ENCODE measurements at regions not wholly inside any gene's neighbourhood (a gene's known extent, or its start where the extent isn't known, plus 50 kb on each side); places are given as distances from the start of the nearest gene placed in this dataset.

DNA sequence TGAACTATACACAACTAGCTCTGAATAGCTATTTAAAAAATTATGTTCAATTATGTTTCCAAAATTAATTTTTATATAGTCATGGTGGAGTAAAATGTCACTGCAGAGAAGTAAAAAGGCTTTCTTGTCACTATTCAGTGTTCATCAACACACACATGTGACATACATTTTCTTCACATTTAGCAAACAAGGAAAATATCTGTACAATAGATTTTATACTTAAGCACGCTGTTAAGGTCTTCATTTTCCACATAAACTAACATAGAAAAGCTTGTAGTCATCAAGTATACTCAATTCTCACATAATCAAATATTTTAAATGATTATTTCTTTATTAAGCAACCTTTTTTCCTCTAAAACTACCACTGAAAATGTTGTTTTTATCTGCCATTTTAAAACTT, 141.2 kb upstream of the DIO2 start:
- Mint-ChIP-seq H3K36me3 (no peaks in the 10 kb centered on the region), H3K9me3 (peaks cover 0 to 4% (median 1%) of the 10 kb centered on the region in 8 donors), H3K4me1 (no peaks in the 10 kb centered on the region), H3K4me3 (no peak overlapping the region), H3K27ac (no peak overlapping the region), H3K27me3 (no peaks in the 10 kb centered on the region)
- no peak overlapping the region for H3K27ac ChIP-seq (ENCODE audit: low read depth, low read length)
- ChIA-PET CTCF (ENCODE audit: partially characterized antibody) (no interaction called here), POLR2A (ENCODE audit: partially characterized antibody) (no interaction called here)
- H3K36me3 ChIP-seq (ENCODE audit: insufficient read depth, low read length) = no peaks in the 10 kb centered on the region
- H3K4me3 ChIP-seq (ENCODE audit: low read length in 2 of 2) = no peak overlapping the region
- no peaks in the 10 kb centered on the region for H3K4me1 ChIP-seq (ENCODE audit: insufficient read depth, low read length)
- no peaks in the 10 kb centered on the region for H3K9me3 ChIP-seq (ENCODE audit: control insufficient read depth in 1 of 2, low read length in 2 of 2)
- intact Hi-C loops (cut with micrococcal nuclease) = no loop called here
- DNase-seq = no peak
- no peaks in the 10 kb centered on the region for H3K27me3 ChIP-seq (ENCODE audit: insufficient read depth, low read length)

DNA sequence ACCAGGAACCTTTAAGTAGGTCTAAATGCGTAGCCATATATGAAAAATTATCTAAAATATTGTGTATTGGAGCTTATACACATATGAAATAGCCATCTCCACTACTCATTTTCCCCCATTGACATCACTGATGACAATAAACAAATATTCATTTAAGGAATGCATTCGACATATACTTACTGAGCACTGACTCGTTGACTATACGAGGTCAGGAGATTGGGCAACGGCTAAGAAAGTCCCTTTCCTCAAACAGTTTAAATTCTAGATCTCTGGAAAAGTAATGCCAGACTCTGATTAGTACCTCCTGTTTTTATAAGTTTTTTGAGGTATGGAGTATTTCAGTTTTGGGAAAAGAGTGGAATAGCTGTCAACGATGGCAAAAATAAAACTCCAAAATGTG, 139.4 kb upstream of the DIO2 start:
- Histone ChIP-seq H3K27me3 (ENCODE audit: insufficient read depth, low read length) (no peaks in the 10 kb centered on the region), H3K9me3 (ENCODE audit: control insufficient read depth in 1 of 2, low read length in 2 of 2) (no peaks in the 10 kb centered on the region), H3K36me3 (ENCODE audit: insufficient read depth, low read length) (no peaks in the 10 kb centered on the region), H3K4me1 (ENCODE audit: insufficient read depth, low read length) (no peaks in the 10 kb centered on the region), H3K27ac (ENCODE audit: low read depth, low read length) (no peak overlapping the region), H3K4me3 (ENCODE audit: low read length in 2 of 2) (no peak overlapping the region)
- Mint-ChIP-seq H3K4me1 (no peaks in the 10 kb centered on the region), H3K9me3 (peaks cover 0 to 4% (median 1%) of the 10 kb centered on the region in 8 donors), H3K27ac (no peak overlapping the region), H3K4me3 (no peak overlapping the region), H3K27me3 (no peaks in the 10 kb centered on the region), H3K36me3 (no peaks in the 10 kb centered on the region)
- DNase-seq = no peak
- CTCF ChIA-PET (ENCODE audit: partially characterized antibody) = no interaction called here
- POLR2A ChIA-PET (ENCODE audit: partially characterized antibody) = no interaction called here
- intact Hi-C loops (cut with micrococcal nuclease) = no loop called here

DNA sequence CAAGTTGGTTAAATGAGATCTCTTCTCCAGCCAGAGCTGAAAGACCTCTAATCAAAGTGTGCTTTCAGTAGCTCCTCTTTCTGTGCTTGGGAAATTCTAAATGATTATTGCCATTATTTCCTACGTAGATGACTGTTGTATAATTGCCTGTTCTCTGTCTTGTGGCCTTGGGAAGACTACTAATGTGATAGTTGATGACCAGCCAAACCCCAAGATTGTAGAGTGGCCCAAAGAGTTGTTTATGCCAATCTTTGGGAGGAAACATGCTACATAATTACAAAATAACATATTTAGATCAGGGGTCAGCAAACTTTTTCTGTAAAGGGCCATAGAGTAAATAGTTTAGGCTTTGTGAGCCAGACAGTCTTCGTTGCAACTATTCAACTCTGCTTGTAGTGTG, 135.1 kb upstream of the DIO2 start:
- DNase-seq = no peak
- H3K4me3 ChIP-seq (ENCODE audit: low read length in 2 of 2) = no peak overlapping the region
- H3K9me3 Mint-ChIP-seq = peaks cover 0 to 4% (median 0%) of the 10 kb centered on the region in 8 donors
- H3K27ac Mint-ChIP-seq = no peak overlapping the region
- H3K4me1 Mint-ChIP-seq = no peaks in the 10 kb centered on the region
- no peak overlapping the region for H3K4me3 Mint-ChIP-seq
- ChIA-PET POLR2A (ENCODE audit: partially characterized antibody) (no interaction called here), CTCF (ENCODE audit: partially characterized antibody) (interaction anchor here (0.6 kb wide), 1 partner anchor 1339 kb away, joined by 3 read pairs; no protein-coding TSS in a partner anchor)
- no peaks in the 10 kb centered on the region for H3K27me3 Mint-ChIP-seq
- H3K4me1 ChIP-seq (ENCODE audit: insufficient read depth, low read length) = no peaks in the 10 kb centered on the region
- no peaks in the 10 kb centered on the region for H3K36me3 Mint-ChIP-seq
- H3K27me3 ChIP-seq (ENCODE audit: insufficient read depth, low read length) = no peaks in the 10 kb centered on the region
- no peak overlapping the region for H3K27ac ChIP-seq (ENCODE audit: low read depth, low read length)
- H3K9me3 ChIP-seq (ENCODE audit: control insufficient read depth in 1 of 2, low read length in 2 of 2) = no peaks in the 10 kb centered on the region
- H3K36me3 ChIP-seq (ENCODE audit: insufficient read depth, low read length) = no peaks in the 10 kb centered on the region
- intact Hi-C loops (cut with micrococcal nuclease) = no loop called here

DNA sequence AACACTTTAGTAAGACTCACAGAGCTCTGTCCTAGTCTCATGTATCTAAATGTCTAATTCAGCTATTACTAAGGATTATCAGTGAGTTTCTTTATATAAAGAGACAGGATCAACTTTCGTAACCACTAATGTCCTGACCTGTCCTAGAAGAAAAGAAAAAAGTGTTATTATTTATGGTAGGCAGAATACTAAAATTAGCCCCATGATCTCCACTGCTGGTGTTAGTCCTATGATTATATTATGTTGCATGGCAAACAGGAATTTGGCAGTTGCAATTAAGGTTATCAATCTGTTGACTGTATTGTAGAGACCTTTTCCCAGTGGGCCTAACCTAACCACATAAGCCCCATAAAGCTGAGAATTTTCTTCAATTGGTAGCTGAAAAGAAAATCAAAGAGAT, 132.9 kb upstream of the DIO2 start:
- Mint-ChIP-seq H3K36me3 (no peaks in the 10 kb centered on the region), H3K4me3 (no peak overlapping the region), H3K27me3 (no peaks in the 10 kb centered on the region), H3K27ac (no peak overlapping the region), H3K4me1 (no peaks in the 10 kb centered on the region), H3K9me3 (peaks cover 0 to 5% (median 1%) of the 10 kb centered on the region in 8 donors)
- Histone ChIP-seq H3K4me3 (ENCODE audit: low read length in 2 of 2) (no peak overlapping the region), H3K36me3 (ENCODE audit: insufficient read depth, low read length) (no peaks in the 10 kb centered on the region), H3K4me1 (ENCODE audit: insufficient read depth, low read length) (no peaks in the 10 kb centered on the region), H3K9me3 (ENCODE audit: control insufficient read depth in 1 of 2, low read length in 2 of 2) (no peaks in the 10 kb centered on the region), H3K27me3 (ENCODE audit: insufficient read depth, low read length) (no peaks in the 10 kb centered on the region), H3K27ac (ENCODE audit: low read depth, low read length) (no peak overlapping the region)
- intact Hi-C loops (cut with micrococcal nuclease) = no loop called here
- POLR2A ChIA-PET (ENCODE audit: partially characterized antibody) = no interaction called here
- CTCF ChIA-PET (ENCODE audit: partially characterized antibody) = no interaction called here
- no peak for DNase-seq

DNA sequence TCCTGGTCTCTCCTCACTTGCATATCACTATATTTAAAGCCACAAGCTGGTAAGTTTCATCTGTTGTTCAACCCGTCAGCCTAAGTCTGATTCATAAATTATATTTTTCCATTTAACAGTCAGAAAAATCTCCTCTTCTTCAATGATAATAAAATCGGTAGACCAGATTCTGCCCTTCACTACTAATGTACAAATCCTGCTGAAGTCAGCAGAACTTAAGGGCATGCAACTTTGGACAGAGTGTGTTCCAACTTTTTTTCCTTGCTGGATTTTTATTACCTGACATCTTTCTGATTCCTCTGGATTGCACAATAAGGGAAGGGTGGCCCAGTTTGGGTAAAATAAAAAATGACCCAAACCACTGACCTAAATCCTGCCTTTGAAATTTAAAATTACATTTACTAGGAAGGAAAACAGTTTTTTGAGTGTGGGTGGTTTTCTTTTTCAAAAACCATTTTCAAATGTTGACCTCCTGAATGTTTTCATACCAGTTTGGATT, 125.4 kb upstream of the DIO2 start:
- no peaks in the 10 kb centered on the region for H3K9me3 ChIP-seq (ENCODE audit: control insufficient read depth in 1 of 2, low read length in 2 of 2)
- no peak overlapping the region for H3K27ac ChIP-seq (ENCODE audit: low read depth, low read length)
- Mint-ChIP-seq H3K27me3 (peaks cover 0 to 2% of the 10 kb centered on the region in 2 donors), H3K4me3 (no peak overlapping the region), H3K36me3 (no peaks in the 10 kb centered on the region), H3K27ac (no peak overlapping the region), H3K4me1 (no peaks in the 10 kb centered on the region), H3K9me3 (peaks cover 0 to 16% (median 8%) of the 10 kb centered on the region in 8 donors)
- H3K36me3 ChIP-seq (ENCODE audit: insufficient read depth, low read length) = no peaks in the 10 kb centered on the region
- CTCF ChIA-PET (ENCODE audit: partially characterized antibody) = no interaction called here
- no peaks in the 10 kb centered on the region for H3K27me3 ChIP-seq (ENCODE audit: insufficient read depth, low read length)
- intact Hi-C loops (cut with micrococcal nuclease) = no loop called here
- H3K4me1 ChIP-seq (ENCODE audit: insufficient read depth, low read length) = no peaks in the 10 kb centered on the region
- H3K4me3 ChIP-seq (ENCODE audit: low read length in 2 of 2) = no peak overlapping the region
- DNase-seq = no peak
- POLR2A ChIA-PET (ENCODE audit: partially characterized antibody) = no interaction called here

DNA sequence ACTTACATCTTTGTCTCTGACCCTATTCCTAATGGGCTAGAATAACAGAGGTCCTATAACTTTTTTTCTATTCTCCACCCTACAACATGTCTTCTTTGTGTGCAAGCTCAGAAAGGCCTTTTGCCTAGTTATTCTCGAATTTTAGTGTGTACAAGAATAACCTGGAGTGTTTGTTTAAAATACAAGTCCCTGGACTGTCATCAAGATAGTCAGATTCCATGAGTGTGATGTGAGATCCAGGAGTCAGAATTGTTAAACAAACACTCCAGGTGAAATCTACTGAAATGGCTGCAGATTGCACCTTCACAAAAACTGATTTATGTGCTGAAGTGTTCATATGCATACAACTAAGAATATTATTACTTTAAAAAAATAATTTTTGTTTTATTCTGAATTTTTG, 114.4 kb upstream of the DIO2 start:
- POLR2A ChIA-PET (ENCODE audit: partially characterized antibody) = no interaction called here
- Histone ChIP-seq H3K27me3 (ENCODE audit: insufficient read depth, low read length) (no peaks in the 10 kb centered on the region), H3K36me3 (ENCODE audit: insufficient read depth, low read length) (no peaks in the 10 kb centered on the region), H3K4me3 (ENCODE audit: low read length in 2 of 2) (no peak overlapping the region), H3K9me3 (ENCODE audit: control insufficient read depth in 1 of 2, low read length in 2 of 2) (no peaks in the 10 kb centered on the region), H3K4me1 (ENCODE audit: insufficient read depth, low read length) (no peaks in the 10 kb centered on the region), H3K27ac (ENCODE audit: low read depth, low read length) (no peak overlapping the region)
- no peak for DNase-seq
- no peaks in the 10 kb centered on the region for H3K36me3 Mint-ChIP-seq
- H3K27me3 Mint-ChIP-seq = no peaks in the 10 kb centered on the region
- H3K9me3 Mint-ChIP-seq = peaks cover 2 to 9% (median 5%) of the 10 kb centered on the region in 8 donors
- CTCF ChIA-PET (ENCODE audit: partially characterized antibody) = no interaction called here
- no peak overlapping the region for H3K4me3 Mint-ChIP-seq
- H3K4me1 Mint-ChIP-seq = no peaks in the 10 kb centered on the region
- intact Hi-C loops (cut with micrococcal nuclease) = no loop called here
- no peak overlapping the region for H3K27ac Mint-ChIP-seq

DNA sequence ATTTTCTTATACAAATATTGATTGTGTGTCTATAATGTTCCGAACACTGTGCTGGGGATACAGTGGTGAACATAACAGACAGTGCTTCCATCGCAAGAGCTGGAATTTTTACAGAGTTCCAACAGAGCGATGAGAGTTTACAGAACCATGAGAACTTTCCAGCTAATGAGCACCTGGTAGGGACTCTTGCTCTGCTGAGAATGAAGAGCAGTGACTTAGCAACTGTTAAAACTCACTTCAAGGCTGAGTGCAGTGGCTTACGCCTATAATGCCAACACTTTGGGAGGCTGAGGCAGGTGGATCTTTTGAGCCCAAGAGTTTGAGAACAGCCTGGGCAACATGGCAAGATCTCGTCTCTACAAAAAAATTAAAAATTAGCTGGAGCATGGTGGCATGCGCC, 113.8 kb upstream of the DIO2 start:
- ChIA-PET POLR2A (ENCODE audit: partially characterized antibody) (no interaction called here), CTCF (ENCODE audit: partially characterized antibody) (no interaction called here)
- Mint-ChIP-seq H3K27me3 (no peaks in the 10 kb centered on the region), H3K4me3 (no peak overlapping the region), H3K4me1 (no peaks in the 10 kb centered on the region), H3K36me3 (no peaks in the 10 kb centered on the region), H3K9me3 (peaks cover 2 to 9% (median 5%) of the 10 kb centered on the region in 8 donors), H3K27ac (no peak overlapping the region)
- intact Hi-C loops (cut with micrococcal nuclease) = no loop called here
- H3K9me3 ChIP-seq (ENCODE audit: control insufficient read depth in 1 of 2, low read length in 2 of 2) = no peaks in the 10 kb centered on the region
- H3K4me1 ChIP-seq (ENCODE audit: insufficient read depth, low read length) = no peaks in the 10 kb centered on the region
- no peak overlapping the region for H3K4me3 ChIP-seq (ENCODE audit: low read length in 2 of 2)
- DNase-seq = no peak
- no peak overlapping the region for H3K27ac ChIP-seq (ENCODE audit: low read depth, low read length)
- H3K36me3 ChIP-seq (ENCODE audit: insufficient read depth, low read length) = no peaks in the 10 kb centered on the region
- no peaks in the 10 kb centered on the region for H3K27me3 ChIP-seq (ENCODE audit: insufficient read depth, low read length)

DNA sequence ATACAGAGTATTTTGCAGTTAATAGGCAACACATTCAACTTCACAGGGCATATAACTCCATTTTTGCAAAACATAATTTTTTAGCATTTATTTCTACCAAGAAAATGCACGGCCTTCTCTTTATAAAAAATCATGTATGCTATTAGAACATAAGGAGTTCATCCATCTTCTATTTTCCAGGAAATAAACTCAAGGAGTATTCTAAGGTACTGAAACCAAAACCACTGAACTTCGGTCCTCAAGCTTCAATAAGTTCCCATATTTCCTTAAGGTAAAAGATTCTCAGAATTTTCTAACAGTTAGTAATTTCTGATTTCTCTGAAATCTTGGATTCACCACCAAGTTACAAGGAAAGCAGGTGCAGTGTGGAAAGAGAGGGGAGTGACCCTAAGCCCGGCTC, 113.3 kb upstream of the DIO2 start:
- no peaks in the 10 kb centered on the region for H3K9me3 ChIP-seq (ENCODE audit: control insufficient read depth in 1 of 2, low read length in 2 of 2)
- Mint-ChIP-seq H3K36me3 (no peaks in the 10 kb centered on the region), H3K9me3 (peaks cover 3 to 13% (median 7%) of the 10 kb centered on the region in 8 donors), H3K27ac (no peak overlapping the region), H3K27me3 (no peaks in the 10 kb centered on the region), H3K4me1 (no peaks in the 10 kb centered on the region), H3K4me3 (no peak overlapping the region)
- no peak overlapping the region for H3K4me3 ChIP-seq (ENCODE audit: low read length in 2 of 2)
- no peaks in the 10 kb centered on the region for H3K36me3 ChIP-seq (ENCODE audit: insufficient read depth, low read length)
- H3K27me3 ChIP-seq (ENCODE audit: insufficient read depth, low read length) = no peaks in the 10 kb centered on the region
- no peak for DNase-seq
- H3K4me1 ChIP-seq (ENCODE audit: insufficient read depth, low read length) = no peaks in the 10 kb centered on the region
- ChIA-PET CTCF (ENCODE audit: partially characterized antibody) (no interaction called here), POLR2A (ENCODE audit: partially characterized antibody) (no interaction called here)
- no peak overlapping the region for H3K27ac ChIP-seq (ENCODE audit: low read depth, low read length)
- intact Hi-C loops (cut with micrococcal nuclease) = no loop called here

Measured in CD4-positive, alpha-beta memory T cell (primary cell).